Mucosa of descending colon (tissue), 3 donors: ENCODE measurements at regions not wholly inside any gene's neighbourhood (a gene's known extent, or its start where the extent isn't known, plus 50 kb on each side); places are given as distances from the start of the nearest gene placed in this dataset.
A peak's percentile ranks its signal among the peaks of the same experiment; 100 is the strongest.

Source experiments
- ATAC-seq: fragments of 200-7000 bp; cut with Tn5 transposase; one replicate; pipeline ENCODE4 v1.9.1; 2020; ENCODE audit warnings: mild to moderate bottlenecking, moderate library complexity
- DNase-seq, 3 donors: peaks; one replicate each; pipeline ENCODE4 v3.0.0-alpha.2; 2020
- H3K36me3 ChIP-seq: fragments of 200-600 bp; one replicate; pipeline ENCODE4 v1.8.0; 2021; ENCODE audit warnings: low read depth, mild to moderate bottlenecking
- H3K4me1 ChIP-seq: fragments of 200-600 bp; one replicate; pipeline ENCODE4 v1.8.0; 2021; ENCODE audit warnings: low read depth, mild to moderate bottlenecking
- H3K4me3 ChIP-seq: fragments of 200-600 bp; one replicate; pipeline ENCODE4 v1.8.0; 2021; ENCODE audit warnings: mild to moderate bottlenecking
- H3K9me3 ChIP-seq: fragments of 200-600 bp; one replicate; pipeline ENCODE4 v1.8.0; 2021; ENCODE audit warnings: mild to moderate bottlenecking
- CTCF ChIP-seq: fragments of 200-600 bp; IDR thresholded peaks from one replicate; pipeline ENCODE4 v1.8.0; 2022; ENCODE audit warnings: antibody characterized with exemption, mild to moderate bottlenecking
- intact Hi-C, 2 donors: fragments of 100-400 bp; cut with DNase I in 1 of 2; cut with micrococcal nuclease in 1 of 2; formaldehyde crosslinking; loops; one replicate each; pipeline versions ENCODE4 v1.11.0 to v1.11.1; 2022; cut with DNase I, micrococcal nuclease
- donor health status: DM: no; HTN: no; CAD: no; lungs with moderate emphysema.
- donor health status: DM: no; HTN: no; CAD: no.
- donor health status: DM: no; HTN: yes; CAD: no.

- Histone ChIP-seq H3K4me3 (no peak overlapping the region), H3K9me3 (no peaks in the 10 kb centered on the region), H3K36me3 (no peaks in the 10 kb centered on the region), H3K4me1 (no peaks in the 10 kb centered on the region)
- no peak for TF ChIP-seq CTCF
- intact Hi-C loops = no loop called here
- ATAC-seq = no peak
- no peak for DNase-seq
Observed at GRCh38 chr1:90174246-90174645, 179.3 kb downstream of the ZNF326 start.

GRCh38 chr1:90162216-90162615 lies 167.3 kb downstream of the ZNF326 start:
- DNase-seq (no peak), ATAC-seq (no peak)
- H3K4me1 ChIP-seq = no peaks in the 10 kb centered on the region

GRCh38 chr1:90161625-90162024 lies 166.7 kb downstream of the ZNF326 start:
- no peak for TF ChIP-seq CTCF
- Histone ChIP-seq H3K4me1 (no peaks in the 10 kb centered on the region), H3K36me3 (no peaks in the 10 kb centered on the region), H3K9me3 (peaks cover 2% of the 10 kb centered on the region), H3K4me3 (no peak overlapping the region)
- DNase-seq (no peak), ATAC-seq (no peak)
- intact Hi-C loops = no loop called here

More at GRCh38 chr1:90162216-90162615, 167.3 kb downstream of the ZNF326 start:
- Histone ChIP-seq H3K9me3 (peaks cover 7% of the 10 kb centered on the region), H3K4me3 (no peak overlapping the region), H3K36me3 (no peaks in the 10 kb centered on the region)
- intact Hi-C loops = no loop called here
- TF ChIP-seq CTCF = no peak

GRCh38 chr1:90155721-90156487 lies 161.0 kb downstream of the ZNF326 start:
- no peak for TF ChIP-seq CTCF
- DNase-seq = no peak
- Histone ChIP-seq H3K4me1 (no peaks in the 10 kb centered on the region), H3K36me3 (no peaks in the 10 kb centered on the region), H3K4me3 (no peak overlapping the region), H3K9me3 (peaks cover 2% of the 10 kb centered on the region)
- peak; percentile 18 for ATAC-seq
- intact Hi-C loops = no loop called here

GRCh38 chr1:90154711-90155110 lies 159.8 kb downstream of the ZNF326 start:
- ATAC-seq = no peak
- H3K36me3 ChIP-seq = no peaks in the 10 kb centered on the region
- no peaks in the 10 kb centered on the region for H3K4me1 ChIP-seq
- no peak for TF ChIP-seq CTCF
- H3K9me3 ChIP-seq = peaks cover 2% of the 10 kb centered on the region
- no peak overlapping the region for H3K4me3 ChIP-seq
- peak in 1 of 3 donors; percentile 4 for DNase-seq
- intact Hi-C loops = no loop called here
